HG03135 (cell line): ENCODE measurements at regions not wholly inside any gene's neighbourhood (a gene's known extent, or its start where the extent isn't known, plus 50 kb on each side); places are given as distances from the start of the nearest gene placed in this dataset.

Experiments
- ATAC-seq: cut with Tn5 transposase; IDR thresholded peaks from one replicate; pipeline ENCODE4 v1.9.1; 2021; ENCODE audit warnings: mild to moderate bottlenecking, moderate library complexity; ENCODE audit not compliant: unreplicated experiment

- no peak for ATAC-seq
Measured at GRCh38 chrX:45714866-45715265, 514.2 kb upstream of the DIPK2B start.

- ATAC-seq = no peak
Measured at GRCh38 chrX:45712067-45712466, 511.4 kb upstream of the DIPK2B start.

- ATAC-seq = no peak
Measured at GRCh38 chrX:45711231-45711630, 510.6 kb upstream of the DIPK2B start.

- ATAC-seq = peak; percentile 83
Measured at GRCh38 chrX:45710081-45710801, 509.6 kb upstream of the DIPK2B start.

- ATAC-seq = no peak
Measured at GRCh38 chrX:45709381-45709780, 508.7 kb upstream of the DIPK2B start.

GRCh38 chrX:45699158-45699557 is 498.5 kb upstream of the DIPK2B start:
- ATAC-seq = no peak

GRCh38 chrX:45697591-45697990 is 496.9 kb upstream of the DIPK2B start:
- ATAC-seq = no peak

- ATAC-seq = no peak
Measured at GRCh38 chrX:45696736-45697135, 496.1 kb upstream of the DIPK2B start.

GRCh38 chrX:45689971-45690370 is 489.3 kb upstream of the DIPK2B start:
- no peak for ATAC-seq

- no peak for ATAC-seq
Measured at GRCh38 chrX:45683914-45684313, 483.2 kb upstream of the DIPK2B start.

GRCh38 chrX:45681891-45682290 is 481.2 kb upstream of the DIPK2B start:
- ATAC-seq = no peak

GRCh38 chrX:45669715-45670340 is 469.2 kb upstream of the DIPK2B start:
- ATAC-seq = no peak

- no peak for ATAC-seq
Measured at GRCh38 chrX:45668686-45669443, 468.2 kb upstream of the DIPK2B start.

GRCh38 chrX:45667666-45668065 is 467.0 kb upstream of the DIPK2B start:
- ATAC-seq = no peak

- ATAC-seq = no peak
Measured at GRCh38 chrX:45664727-45665290, 464.1 kb upstream of the DIPK2B start.

GRCh38 chrX:45660477-45660876 is 459.8 kb upstream of the DIPK2B start:
- ATAC-seq = no peak

- ATAC-seq = no peak
Measured at GRCh38 chrX:45633419-45633818, 432.7 kb upstream of the DIPK2B start.

- no peak for ATAC-seq
Measured at GRCh38 chrX:45632506-45632905, 431.8 kb upstream of the DIPK2B start.

- ATAC-seq = no peak
Measured at GRCh38 chrX:45630078-45630477, 429.4 kb upstream of the DIPK2B start.

- ATAC-seq = no peak
Measured at GRCh38 chrX:45628041-45628440, 427.4 kb upstream of the DIPK2B start.

GRCh38 chrX:45623266-45623665 is 422.6 kb upstream of the DIPK2B start:
- no peak for ATAC-seq

GRCh38 chrX:45622538-45622937 is 421.9 kb upstream of the DIPK2B start:
- ATAC-seq = no peak
